Activated effector memory CD4-positive, alpha-beta T cell treated with anti-CD3 and anti-CD28 coated beads, Interleukin-2, amount 50 U/mL, for 16 hours (primary cell): ENCODE measurements at regions not wholly inside any gene's neighbourhood (a gene's known extent, or its start where the extent isn't known, plus 50 kb on each side); places are given as distances from the start of the nearest gene placed in this dataset.

Experiments
- DNase-seq: peaks from one replicate; pipeline ENCODE4 v3.0.0-alpha.2; 2020

DNA sequence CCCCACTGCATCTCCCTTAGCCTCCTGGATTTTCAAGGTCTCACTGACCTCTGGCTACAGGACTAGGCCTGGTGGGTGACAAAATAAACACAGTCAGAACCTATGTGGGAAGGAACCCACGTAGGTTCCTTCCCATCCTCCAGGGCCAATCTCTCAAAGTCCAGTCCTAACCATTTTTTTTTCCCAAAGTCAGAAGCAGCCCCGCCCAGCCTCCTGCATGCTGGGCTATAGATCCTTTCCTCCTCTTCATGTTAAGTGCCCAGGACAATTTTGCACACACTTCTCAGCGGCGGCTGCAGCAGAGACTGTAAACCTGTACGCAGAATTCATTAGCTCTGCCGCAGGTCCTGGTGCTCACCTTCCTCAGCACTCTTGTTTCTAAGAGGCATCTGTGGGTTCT is 285.8 kb downstream of the NPIPA8 start:
- no peak for DNase-seq

DNA sequence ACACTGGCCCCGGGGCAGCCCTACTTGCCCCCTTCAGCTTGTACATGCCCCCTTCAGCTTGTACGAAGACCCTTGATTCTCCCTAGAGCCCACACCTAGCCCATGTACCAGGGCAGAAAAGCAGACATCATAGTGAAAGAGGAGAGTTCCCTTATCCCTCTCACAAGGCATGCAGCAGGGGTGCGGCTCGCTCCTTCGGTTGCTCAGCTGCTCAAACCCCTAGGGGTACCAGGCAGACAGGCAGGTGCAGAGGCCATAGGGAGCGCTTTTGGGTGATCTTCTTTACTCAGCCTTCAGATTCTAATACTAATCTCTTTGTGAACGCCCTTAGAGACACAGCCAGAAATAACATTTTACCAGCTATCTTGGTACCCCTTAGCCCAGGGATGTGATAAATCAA is 286.3 kb downstream of the NPIPA8 start:
- DNase-seq: no peak

DNA sequence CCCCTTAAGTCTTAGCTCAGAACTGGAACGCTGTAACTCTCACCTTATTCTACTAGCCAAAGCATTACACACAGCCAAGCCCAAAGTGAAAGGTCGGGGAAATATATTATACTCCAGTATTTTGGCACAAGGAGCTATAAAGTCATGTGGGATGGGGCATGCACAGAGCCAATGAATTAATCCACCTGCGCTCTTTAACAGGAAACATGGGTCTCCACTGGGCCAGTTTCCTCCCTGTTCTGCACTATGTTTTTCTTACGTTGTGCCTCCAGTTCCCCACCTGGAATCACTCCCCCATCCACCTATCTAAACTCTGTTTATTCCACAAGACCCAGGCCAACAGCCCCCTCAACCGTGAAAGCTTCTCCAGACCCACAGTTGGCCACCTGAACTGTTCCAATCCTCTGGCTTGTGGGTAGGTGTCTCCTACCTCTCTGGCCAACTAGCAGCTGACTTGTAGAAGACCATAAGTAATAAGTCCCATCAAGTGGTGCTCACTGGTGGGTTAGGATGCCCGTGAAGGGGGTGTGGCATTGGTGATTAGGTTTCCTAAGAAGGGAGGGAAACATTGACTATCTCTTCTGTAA is 286.9 kb downstream of the NPIPA8 start:
- no peak for DNase-seq

DNA sequence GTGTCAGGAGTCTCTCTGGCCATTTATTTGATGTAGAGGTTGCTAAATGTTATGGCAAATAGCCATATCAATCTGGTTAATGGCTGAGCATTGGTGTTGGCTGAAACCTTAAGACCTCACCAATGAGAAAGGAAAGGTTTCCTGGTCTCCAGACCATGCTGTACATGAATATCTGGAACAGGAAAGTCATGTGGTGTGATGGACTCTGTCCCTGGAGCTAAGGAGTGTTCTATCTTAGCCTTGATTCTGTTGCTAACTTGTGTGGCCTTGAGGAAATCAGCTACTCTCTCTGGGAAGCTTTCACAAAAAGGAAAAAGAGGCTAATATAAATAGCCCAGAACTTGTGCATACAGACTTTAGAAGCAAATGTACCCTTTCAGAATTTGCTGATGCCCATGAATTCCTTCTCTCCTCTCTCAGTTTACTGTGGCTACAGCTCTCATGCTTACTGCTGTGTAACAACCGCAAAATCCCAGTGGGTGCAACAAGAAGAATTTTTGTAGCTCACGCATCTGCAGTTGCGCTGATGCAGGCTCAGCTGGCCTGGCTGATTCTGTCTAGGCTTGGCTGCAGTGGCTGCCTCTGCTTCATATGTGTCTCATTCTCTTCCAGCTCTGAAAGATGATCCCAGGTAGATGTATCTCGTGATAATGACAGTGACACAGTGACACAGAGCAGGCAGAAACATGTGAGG is 287.5 kb downstream of the NPIPA8 start:
- no peak for DNase-seq

DNA sequence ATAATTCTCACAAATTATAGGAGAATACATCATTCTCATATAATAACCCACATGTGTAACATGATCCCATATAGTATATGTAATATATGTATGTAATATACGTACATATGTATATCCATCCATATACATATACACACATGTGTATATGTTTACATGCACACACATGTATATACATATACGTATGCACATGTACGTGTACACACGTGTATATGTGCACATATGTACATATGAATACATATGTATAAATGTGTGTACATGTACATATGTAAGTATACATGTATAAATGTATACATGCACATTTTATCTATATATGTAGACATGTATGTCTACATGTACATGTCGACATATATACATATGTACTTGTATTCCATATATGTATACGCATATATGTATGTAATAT is 288.8 kb downstream of the NPIPA8 start:
- no peak for DNase-seq

DNA sequence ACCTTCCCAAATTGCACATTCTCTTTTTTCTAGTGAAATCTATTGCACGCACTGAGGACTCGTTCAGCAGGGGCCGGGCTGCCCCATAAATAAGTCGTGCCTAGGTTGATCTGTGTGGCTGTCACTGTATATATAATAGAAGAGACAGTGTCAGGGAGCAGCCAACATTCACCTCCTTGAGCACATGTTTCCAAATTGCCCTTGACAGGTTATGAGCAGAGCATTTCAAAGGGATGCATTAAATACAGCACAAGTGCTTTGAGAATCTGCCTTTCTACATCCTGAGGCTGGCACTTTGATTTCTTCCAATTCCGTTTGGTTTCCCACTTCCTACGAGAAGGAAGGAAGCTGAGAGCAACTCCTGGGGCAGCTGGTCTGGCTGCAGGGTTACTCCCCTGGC is 291.2 kb downstream of the NPIPA8 start:
- no peak for DNase-seq

DNA sequence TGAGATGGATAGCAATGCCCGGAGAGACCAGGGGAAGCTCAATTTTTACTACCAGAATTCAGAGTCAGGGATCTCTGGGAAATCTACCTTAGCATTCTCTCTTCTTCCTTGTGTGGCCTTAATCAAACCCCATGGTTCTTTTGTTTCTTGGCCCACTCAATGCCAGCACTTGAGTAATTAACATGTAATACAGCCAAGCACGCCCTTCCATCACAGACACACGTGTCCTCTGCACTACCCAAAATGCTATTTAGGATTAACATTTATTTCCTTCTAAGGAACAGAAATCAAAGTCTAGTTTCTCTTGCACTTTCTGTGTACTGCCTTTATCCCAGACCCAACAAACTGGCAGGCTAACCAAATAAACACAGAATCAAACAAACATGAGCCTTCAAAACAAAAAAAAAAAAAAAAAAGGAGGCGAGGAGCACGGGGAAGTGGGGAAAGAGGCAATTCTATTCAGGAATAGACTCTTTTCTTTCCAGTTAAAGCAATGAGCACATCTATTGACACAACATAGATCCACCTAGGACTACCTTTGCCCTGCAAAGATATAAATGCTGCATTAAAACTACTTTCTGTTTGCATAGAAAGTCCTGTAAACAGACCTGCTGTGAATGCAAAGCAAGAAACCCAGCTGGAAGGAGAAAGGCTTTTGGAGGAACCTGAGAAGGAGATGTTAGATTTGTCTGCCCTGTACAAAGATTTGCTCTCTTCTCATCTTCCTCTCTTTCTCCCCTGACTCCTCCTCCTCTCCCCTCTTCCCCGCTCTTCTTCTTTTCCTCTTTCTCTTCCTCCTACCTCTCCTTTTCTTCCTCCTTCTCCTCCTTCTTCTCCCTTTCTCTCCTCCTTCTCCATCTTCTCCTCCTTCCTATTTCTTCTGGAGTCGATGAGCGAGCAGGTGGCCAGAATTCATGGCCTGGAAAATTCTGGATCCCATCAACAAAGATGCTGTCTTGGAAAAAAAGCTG is 294.4 kb downstream of the NPIPA8 start:
- DNase-seq: no peak

DNA sequence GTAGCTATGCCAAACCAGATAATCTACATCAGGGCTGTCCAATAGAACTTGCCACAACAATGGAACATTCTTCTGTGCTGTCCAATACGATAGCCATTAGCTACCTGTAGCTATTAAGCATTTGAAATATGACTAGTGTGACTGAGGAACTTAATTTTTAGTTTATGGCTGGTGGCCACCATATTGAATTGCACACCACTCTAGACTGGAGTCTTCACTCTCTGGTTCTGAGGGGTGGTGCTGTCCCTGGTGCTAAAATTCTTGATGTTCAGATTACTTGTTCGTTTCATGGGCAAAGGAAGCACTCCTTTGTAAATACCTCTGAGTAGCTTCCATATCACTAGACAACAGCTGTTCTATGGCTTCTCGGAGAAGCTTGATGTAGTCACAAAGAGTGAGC is 296.6 kb downstream of the NPIPA8 start:
- DNase-seq: no peak

DNA sequence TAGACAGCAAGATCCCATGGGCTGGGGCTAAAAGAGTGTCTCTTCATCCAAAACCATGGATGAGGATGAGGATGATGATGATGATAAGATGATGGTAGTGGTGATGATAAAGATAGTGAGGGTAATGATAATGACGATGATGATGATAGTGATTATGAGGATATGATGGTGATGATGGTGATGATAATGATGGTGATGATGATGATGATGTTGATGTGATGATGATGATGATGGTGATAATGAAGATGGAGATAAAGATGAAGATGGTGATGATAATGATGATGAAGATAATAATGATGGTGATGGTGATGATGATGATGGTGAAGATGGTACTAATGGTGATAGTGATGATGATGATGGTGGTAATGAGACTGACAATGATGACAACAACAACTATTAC is 299.5 kb downstream of the NPIPA8 start:
- DNase-seq: no peak

DNA sequence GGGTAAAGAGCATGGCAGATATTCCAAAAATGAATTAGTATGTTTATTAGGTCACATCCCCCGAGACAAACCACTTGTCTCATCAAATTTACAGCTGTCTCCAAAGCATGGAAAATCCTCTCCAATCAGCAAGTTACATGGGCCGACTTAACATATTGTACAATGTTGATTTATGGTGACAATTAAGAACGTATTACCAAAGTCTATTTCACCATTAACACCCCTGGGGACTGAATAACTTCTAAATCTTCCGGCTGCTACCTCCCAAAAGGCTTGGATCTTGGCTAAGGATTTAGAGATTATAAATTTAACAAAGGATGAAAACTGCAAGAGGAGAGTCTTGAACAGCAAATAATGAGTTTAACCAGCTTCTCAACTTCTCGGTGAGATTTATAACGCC is 311.9 kb downstream of the NPIPA8 start:
- no peak for DNase-seq

DNA sequence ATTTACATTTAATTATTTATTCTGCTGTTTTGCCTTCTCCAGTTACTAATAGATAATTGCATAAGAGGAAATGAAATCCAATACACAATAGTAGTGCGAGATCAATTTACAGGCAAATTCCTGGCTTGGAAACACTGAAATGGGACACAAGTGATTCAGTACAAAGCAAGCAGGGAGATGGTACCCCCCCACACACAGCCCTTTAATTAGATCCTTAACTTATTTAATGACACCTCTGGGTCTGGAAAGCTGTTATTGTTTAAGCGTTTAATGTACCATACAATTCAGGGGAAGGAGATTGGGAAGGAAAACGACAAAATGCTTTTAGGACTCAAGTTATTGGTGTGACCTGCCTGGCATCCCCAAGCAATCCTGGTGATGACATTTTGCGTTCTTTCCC is 318.2 kb downstream of the NPIPA8 start:
- DNase-seq: no peak

DNA sequence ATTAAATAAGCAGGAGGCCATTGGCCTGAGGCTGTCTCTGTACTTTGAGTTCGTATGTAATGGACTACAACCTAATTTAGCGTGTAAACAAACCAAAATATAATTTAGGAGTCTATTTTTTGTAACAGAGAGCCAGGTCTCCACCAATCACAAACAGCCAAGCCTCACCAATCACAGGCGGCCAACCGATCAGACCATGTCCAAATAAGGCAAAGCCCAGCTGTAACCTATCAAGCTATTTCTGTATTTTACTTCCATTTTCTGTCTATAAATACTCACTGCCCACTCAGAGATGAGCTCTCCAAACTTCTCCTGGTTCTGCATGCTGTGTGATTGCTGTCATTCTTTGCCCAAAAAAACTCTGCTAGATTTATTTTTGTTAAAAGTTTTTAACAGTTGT is 322.7 kb downstream of the NPIPA8 start:
- DNase-seq: no peak

DNA sequence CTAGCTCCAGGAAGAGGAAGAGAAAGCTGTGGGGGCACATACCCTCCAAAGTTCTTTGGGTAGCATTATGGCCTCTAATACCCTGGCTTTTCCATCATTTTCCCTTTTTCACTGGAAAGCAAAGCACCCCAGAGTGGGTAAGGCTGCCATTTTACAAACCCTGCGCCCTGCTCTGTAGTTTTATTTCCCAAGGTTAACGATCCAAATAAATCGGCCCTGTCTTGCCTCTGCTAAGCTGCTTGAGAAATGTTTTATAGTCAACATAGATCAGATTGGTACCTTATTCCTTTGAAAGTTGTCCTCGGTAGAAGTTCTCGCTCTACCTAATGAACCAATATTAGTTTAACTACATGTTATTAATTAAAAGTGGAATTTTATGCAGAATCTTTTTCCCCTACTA is 328.2 kb downstream of the NPIPA8 start:
- no peak for DNase-seq

DNA sequence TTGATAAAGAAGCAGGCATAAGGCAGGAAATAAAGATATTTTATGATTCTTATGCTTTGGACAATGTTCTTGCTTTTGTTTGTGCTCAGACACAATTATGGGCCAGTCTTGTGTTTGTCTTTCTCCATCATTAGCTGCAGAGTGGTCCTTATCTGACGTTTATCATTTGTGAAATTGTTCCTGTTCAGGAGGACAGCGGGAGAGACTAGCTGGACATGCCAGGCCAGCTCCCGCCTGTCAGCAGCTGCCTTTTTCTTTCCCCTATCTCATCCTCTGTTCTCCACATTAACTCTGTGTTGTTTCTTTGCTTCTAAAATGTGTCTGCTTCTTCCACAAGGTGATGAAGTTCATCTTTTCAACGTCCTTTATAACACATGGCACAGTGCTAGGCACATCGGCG is 333.5 kb downstream of the NPIPA8 start:
- DNase-seq: no peak

DNA sequence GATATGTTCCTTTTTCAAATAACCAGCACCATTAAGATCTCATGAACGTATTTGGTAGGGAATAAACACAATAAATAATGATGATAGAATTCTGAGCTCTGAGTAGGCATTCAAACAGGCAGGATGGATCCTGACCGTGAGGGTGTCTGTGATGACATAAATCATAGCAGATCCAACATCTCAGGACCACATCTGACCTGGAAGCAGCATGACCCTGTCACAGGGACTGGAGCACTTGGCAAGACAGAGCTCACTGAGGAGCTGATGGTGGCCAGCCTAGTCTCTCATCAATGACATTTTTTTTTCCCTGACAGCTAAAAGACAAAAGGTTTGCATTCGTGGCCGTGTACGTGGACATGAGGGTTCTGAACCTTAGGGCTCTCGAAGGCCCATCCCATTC is 337.5 kb downstream of the NPIPA8 start:
- DNase-seq: no peak

DNA sequence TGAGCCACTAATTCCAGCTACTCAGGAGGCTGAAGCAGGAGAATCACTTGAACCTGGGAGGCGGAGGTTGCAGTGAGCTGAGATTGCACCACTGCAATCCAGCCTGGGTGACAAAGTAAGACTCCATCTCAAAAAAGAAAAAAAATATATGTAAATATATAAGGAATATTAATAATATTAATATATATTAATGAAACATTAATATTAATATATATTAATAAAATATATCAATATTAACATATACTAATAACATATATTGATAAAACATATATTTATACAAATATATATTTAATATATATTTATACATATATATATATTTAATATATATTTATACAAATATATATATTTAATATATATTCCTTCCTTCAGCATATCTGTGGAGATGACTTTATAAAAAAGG is 338.0 kb downstream of the NPIPA8 start:
- no peak for DNase-seq

DNA sequence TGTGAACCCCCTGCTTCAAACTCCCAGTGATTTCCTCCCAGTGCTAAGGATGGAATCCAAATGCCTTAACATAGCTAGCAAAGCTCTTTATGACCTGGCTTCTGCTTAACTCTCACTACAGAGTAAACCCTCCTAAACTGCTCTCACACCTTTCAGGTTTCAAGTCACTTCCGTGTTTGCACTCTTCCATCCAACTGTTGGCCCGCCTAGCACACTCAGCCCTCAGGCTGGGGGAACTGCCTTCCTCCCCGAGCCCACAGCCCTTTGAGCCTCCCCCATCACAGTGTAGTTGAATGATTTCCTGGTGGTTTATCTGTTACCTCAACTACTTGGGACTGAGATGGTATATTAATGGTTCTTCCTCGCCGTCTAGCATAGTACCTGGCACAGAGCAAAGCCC is 342.5 kb downstream of the NPIPA8 start:
- DNase-seq: no peak

DNA sequence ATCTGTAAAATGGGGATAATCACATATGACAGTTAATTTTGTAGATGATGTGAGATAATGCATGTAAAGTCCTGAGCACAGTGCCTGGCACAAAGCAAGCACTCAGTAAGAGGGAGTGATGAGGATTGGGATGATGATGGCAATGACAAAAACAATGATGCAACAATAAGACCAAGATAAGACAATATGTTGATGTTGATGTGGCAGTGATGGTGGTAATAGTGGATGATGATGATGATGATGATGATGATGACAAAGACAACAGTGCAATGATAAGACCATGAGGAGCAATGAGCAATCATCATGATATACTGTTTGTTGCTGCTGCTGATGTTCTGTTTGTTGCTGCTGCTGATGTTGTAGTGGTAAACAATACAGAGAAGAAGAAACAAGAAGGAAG is 344.1 kb downstream of the NPIPA8 start:
- DNase-seq: no peak

DNA sequence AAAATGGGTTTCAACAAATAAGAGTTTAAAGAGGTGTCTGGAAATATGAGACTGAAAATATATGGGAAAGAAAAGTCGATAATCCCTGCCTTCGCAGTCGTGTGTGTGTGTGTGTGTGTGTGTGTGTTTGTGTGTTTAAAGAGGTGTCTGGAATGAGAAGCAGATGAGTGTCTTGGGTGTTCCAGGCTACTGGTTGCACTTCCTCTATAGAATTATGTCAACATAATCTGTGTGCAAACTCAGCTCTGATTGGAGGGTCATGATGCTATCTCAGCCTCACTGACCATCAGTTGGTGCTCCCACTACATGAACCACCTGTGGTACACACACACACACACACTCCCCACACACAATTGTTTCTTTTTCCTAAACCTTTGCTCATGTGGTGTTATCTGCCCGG is 347.3 kb downstream of the NPIPA8 start:
- no peak for DNase-seq

DNA sequence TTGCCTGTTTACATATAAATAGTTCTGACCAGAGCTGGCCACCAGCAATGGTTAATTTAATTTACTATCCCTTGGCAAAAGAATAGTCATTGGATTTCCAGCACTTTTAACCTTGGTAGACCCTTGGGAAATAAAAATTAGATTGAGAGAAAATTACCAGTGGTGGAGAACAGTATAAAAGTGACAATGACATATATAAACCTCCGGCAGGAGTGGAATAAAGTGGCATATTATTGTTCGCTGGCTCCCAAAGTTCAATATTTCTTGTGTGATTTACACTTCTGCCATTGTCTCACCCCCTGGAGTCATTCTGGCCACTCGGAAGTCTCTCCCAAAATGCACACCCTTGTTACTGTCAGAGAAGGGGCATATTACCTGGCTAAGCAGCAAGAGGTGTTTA is 347.7 kb downstream of the NPIPA8 start:
- no peak for DNase-seq

DNA sequence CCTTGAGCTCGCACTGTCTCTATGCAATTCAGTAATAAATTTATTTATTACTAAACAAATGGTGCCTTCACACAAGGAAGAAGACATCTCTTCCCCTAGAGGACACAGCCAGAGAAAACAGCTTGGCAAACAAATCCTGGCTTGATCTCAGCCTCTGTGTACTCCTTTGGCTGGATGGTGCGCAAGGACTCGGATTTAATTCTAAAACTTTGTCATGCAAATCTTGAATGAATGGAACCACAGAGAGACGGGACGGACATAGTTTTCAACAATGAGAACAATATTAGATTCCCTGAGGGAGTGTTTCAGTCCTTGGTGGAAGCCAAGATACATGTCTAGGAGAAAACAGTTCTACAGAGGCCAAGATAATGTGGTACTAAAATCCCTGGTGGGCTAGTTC is 349.5 kb downstream of the NPIPA8 start:
- no peak for DNase-seq

DNA sequence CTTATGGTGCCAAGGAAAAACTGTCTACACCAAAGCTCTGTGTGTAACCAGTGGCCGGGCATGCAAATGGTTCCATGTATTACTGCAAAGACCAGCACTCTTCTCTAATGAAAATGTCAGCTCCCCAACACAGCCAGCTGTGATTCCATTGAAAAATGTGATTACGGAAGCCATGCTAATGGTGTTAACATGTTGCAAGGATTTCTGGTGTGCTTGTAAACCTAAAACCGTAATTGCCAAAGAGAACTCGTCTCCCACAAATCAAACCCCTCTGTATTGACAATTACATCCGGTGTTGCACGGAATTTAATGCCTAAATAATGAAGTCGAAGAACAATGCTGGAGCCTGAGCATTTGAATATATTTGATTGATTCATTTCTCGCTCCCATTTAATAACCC is 351.7 kb downstream of the NPIPA8 start:
- no peak for DNase-seq

DNA sequence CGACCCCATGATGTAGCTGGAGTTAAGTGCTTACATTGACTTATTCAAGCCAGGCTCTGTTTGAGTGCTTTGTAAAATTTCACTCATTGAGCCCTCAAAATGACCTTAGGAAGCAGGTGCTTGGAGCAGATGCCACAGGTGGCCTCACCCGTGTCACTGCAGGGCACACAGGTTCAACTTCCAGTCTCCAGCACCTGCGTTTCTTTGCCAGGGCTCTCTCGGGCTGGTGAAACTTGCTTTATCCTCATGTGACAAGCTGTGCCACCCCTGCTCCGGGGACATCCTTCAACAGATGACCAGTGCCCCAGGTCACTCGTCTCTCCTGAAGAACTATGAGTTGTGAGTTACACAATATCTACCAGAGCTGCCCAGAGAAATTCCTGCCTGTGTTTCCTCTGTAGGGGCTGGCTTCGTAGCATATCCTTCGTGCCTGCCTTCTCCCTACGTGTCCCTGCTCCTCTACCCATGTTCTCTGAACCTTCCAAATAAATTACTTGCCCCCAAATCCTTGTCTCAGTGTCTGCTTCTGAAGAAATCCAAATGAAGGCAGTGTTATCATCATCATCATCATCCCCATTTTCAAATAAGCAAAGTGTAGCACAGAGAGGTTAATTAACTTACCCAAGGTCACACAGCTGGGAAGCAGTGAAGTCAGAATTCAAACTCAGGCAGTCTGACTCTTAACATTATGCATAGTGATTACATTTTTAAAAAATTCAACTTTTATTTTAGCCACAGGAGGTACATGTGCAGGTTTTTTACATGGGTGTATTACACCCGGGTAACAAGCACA is 352.5 kb downstream of the NPIPA8 start:
- DNase-seq: no peak
